A549 (cell line): ENCODE measurements at regions not wholly inside any gene's neighbourhood (a gene's known extent, or its start where the extent isn't known, plus 50 kb on each side); places are given as distances from the start of the nearest gene placed in this dataset.

ENCODE experiments used
- CTCF ChIP-seq: fragments of >200 bp; sonication (Bioruptor Twin); formaldehyde crosslinking; IDR thresholded peaks from 3 replicates; pipeline ENCODE4 v1.5.1; 2016
- MAFK ChIP-seq: fragments of 450-650 bp; IDR thresholded peaks from 2 replicates; pipeline ENCODE4 v1.6.1; 2014; ENCODE audit not compliant: partially characterized antibody
- RAD21 ChIP-seq, 2 experiments: fragments of >200 bp in 1 of 2; sonication (Bioruptor Twin) in 1 of 2; formaldehyde crosslinking in 1 of 2; IDR thresholded peaks in 1 of 2; conservative IDR thresholded peaks in 1 of 2; 2 replicates in 1 of 2; 3 replicates in 1 of 2; pipeline ENCODE4 v1.6.1; 2012 to 2018; ENCODE audit warnings: inconsistent platforms in 1 of 2
- TF ChIP-seq, protein P1 (sequence below): fragments of 200-600 bp; sonication (generic); IDR thresholded peaks from 2 replicates; pipeline ENCODE4 v1.6.1; 2016; ENCODE audit warnings: antibody characterized with exemption, mild to moderate bottlenecking, moderate library complexity
- TF ChIP-seq, protein P2 (sequence below): fragments of 250-450 bp; sonication (Bioruptor Pico); IDR thresholded peaks from 2 replicates; pipeline ENCODE4 v1.5.0; 2021; ENCODE audit warnings: mild to moderate bottlenecking, moderate library complexity, borderline replicate concordance

GRCh38 chr11:27938011-27938410 lies 169.9 kb downstream of the KIF18A start:
- TF ChIP-seq, protein P1, sequence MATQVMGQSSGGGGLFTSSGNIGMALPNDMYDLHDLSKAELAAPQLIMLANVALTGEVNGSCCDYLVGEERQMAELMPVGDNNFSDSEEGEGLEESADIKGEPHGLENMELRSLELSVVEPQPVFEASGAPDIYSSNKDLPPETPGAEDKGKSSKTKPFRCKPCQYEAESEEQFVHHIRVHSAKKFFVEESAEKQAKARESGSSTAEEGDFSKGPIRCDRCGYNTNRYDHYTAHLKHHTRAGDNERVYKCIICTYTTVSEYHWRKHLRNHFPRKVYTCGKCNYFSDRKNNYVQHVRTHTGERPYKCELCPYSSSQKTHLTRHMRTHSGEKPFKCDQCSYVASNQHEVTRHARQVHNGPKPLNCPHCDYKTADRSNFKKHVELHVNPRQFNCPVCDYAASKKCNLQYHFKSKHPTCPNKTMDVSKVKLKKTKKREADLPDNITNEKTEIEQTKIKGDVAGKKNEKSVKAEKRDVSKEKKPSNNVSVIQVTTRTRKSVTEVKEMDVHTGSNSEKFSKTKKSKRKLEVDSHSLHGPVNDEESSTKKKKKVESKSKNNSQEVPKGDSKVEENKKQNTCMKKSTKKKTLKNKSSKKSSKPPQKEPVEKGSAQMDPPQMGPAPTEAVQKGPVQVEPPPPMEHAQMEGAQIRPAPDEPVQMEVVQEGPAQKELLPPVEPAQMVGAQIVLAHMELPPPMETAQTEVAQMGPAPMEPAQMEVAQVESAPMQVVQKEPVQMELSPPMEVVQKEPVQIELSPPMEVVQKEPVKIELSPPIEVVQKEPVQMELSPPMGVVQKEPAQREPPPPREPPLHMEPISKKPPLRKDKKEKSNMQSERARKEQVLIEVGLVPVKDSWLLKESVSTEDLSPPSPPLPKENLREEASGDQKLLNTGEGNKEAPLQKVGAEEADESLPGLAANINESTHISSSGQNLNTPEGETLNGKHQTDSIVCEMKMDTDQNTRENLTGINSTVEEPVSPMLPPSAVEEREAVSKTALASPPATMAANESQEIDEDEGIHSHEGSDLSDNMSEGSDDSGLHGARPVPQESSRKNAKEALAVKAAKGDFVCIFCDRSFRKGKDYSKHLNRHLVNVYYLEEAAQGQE = no peak
- TF ChIP-seq RAD21 (conservative IDR thresholded peaks at IDR 0.05 in 1 of 2, IDR thresholded peaks at IDR 0.05 in 1 of 2) (no peak), MAFK (no peak), CTCF (no peak)
- TF ChIP-seq, protein P2, sequence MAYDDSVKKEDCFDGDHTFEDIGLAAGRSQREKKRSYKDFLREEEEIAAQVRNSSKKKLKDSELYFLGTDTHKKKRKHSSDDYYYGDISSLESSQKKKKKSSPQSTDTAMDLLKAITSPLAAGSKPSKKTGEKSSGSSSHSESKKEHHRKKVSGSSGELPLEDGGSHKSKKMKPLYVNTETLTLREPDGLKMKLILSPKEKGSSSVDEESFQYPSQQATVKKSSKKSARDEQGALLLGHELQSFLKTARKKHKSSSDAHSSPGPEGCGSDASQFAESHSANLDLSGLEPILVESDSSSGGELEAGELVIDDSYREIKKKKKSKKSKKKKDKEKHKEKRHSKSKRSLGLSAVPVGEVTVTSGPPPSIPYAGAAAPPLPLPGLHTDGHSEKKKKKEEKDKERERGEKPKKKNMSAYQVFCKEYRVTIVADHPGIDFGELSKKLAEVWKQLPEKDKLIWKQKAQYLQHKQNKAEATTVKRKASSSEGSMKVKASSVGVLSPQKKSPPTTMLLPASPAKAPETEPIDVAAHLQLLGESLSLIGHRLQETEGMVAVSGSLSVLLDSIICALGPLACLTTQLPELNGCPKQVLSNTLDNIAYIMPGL = no peak
